WERI-Rb-1 (cell line): ENCODE measurements at regions not wholly inside any gene's neighbourhood (a gene's known extent, or its start where the extent isn't known, plus 50 kb on each side); places are given as distances from the start of the nearest gene placed in this dataset.

Experiments
- DNase-seq: peaks from one replicate; pipeline ENCODE4 v3.0.0-alpha.2; 2020
- H3K27ac ChIP-seq: fragments of 250-450 bp; sonication (Bioruptor Pico); 2 replicates; pipeline ENCODE4 v1.5.1; 2020; ENCODE audit warnings: mild to moderate bottlenecking, moderate library complexity
- H3K27me3 ChIP-seq: fragments of 250-450 bp; sonication (Bioruptor Pico); 2 replicates; pipeline ENCODE4 v1.5.1; 2021; ENCODE audit warnings: mild to moderate bottlenecking, low read depth, moderate library complexity; ENCODE audit not compliant: insufficient read depth, severe bottlenecking
- H3K36me3 ChIP-seq: fragments of 250-450 bp; sonication (Bioruptor Pico); 2 replicates; pipeline ENCODE4 v1.5.1; 2020; ENCODE audit warnings: mild to moderate bottlenecking, moderate library complexity
- H3K4me3 ChIP-seq: 2 replicates; pipeline ENCODE4 v1.5.1; 2011; ENCODE audit warnings: low read depth, mild to moderate bottlenecking, control low read depth, low read length
- H3K9me3 ChIP-seq: fragments of 250-450 bp; sonication (Bioruptor Pico); 2 replicates; pipeline ENCODE4 v1.5.1; 2021; ENCODE audit warnings: mild to moderate bottlenecking, moderate library complexity; ENCODE audit not compliant: severe bottlenecking
- CTCF ChIP-seq: IDR thresholded peaks from 2 replicates; pipeline ENCODE4 v1.5.1; 2011; ENCODE audit warnings: low read depth, mild to moderate bottlenecking, control low read depth, inconsistent platforms, low read length

GRCh38 chr19:30666301-30666803 is 294.2 kb downstream of the ZNF536 start:
- Histone ChIP-seq H3K9me3 (no peaks in the 10 kb centered on the region), H3K4me3 (no peak overlapping the region), H3K27ac (no peak overlapping the region), H3K27me3 (no peaks in the 10 kb centered on the region), H3K36me3 (no peaks in the 10 kb centered on the region)
- peak; percentile 79 for TF ChIP-seq CTCF
- DNase-seq: peak; percentile 73

- H3K36me3 ChIP-seq: no peaks in the 10 kb centered on the region
- no peak for TF ChIP-seq CTCF
- no peaks in the 10 kb centered on the region for H3K27me3 ChIP-seq
- DNase-seq: no peak
- no peak overlapping the region for H3K4me3 ChIP-seq
- H3K9me3 ChIP-seq: no peaks in the 10 kb centered on the region
- peak overlapping the region; percentile 18; the same call in 1 of the 2 replicates for H3K27ac ChIP-seq
Observed at GRCh38 chr19:30665449-30665848, 293.3 kb downstream of the ZNF536 start.

GRCh38 chr19:30663611-30664174 is 291.5 kb downstream of the ZNF536 start:
- no peaks in the 10 kb centered on the region for H3K27me3 ChIP-seq
- peak overlapping the region; percentile 54 for H3K27ac ChIP-seq
- no peaks in the 10 kb centered on the region for H3K9me3 ChIP-seq
- H3K36me3 ChIP-seq: no peaks in the 10 kb centered on the region
- DNase-seq: no peak
- peak overlapping the region; percentile 19; the same call in 1 of the 2 replicates for H3K4me3 ChIP-seq
- TF ChIP-seq CTCF: no peak

- peak; percentile 67 for DNase-seq
- Histone ChIP-seq H3K9me3 (no peaks in the 10 kb centered on the region), H3K4me3 (peak overlapping the region; percentile 44), H3K27me3 (no peaks in the 10 kb centered on the region), H3K36me3 (no peaks in the 10 kb centered on the region), H3K27ac (peak overlapping the region; percentile 60)
- TF ChIP-seq CTCF: no peak
Observed at GRCh38 chr19:30662211-30662861, 290.2 kb downstream of the ZNF536 start.

GRCh38 chr19:30659638-30660037 is 287.5 kb downstream of the ZNF536 start:
- Histone ChIP-seq H3K27me3 (no peaks in the 10 kb centered on the region), H3K36me3 (no peaks in the 10 kb centered on the region), H3K27ac (no peak overlapping the region), H3K9me3 (no peaks in the 10 kb centered on the region), H3K4me3 (no peak overlapping the region)
- no peak for DNase-seq
- TF ChIP-seq CTCF: no peak
